Ovary (tissue), 1 donor: ENCODE measurements at regions not wholly inside any gene's neighbourhood (a gene's known extent, or its start where the extent isn't known, plus 50 kb on each side); places are given as distances from the start of the nearest gene placed in this dataset.

Source experiments
- EP300 ChIP-seq: sonication (generic); formaldehyde crosslinking; IDR thresholded peaks from one replicate; pipeline ENCODE4 v1.6.1; 2017; ENCODE audit warnings: antibody characterized with exemption
- POLR2A ChIP-seq: fragments of 450-650 bp; IDR thresholded peaks from one replicate; pipeline ENCODE4 v1.6.1; 2017; ENCODE audit warnings: antibody characterized with exemption, mild to moderate bottlenecking, moderate library complexity

- TF ChIP-seq POLR2A = no peak
- TF ChIP-seq EP300 = no peak
Measured at GRCh38 chrX:79645749-79646148, 278.6 kb upstream of the ITM2A start.
